ENCODE measurements at regions not wholly inside any gene's neighbourhood (a gene's known extent, or its start where the extent isn't known, plus 50 kb on each side); places are given as distances from the start of the nearest gene placed in this dataset.

GRCh38 chr13:34263681-34264080 lies 445.7 kb downstream of the RFC3 start:
- TF ChIP-seq CTCF (IDR thresholded peaks at IDR 0.05 in 2 of 3, conservative IDR thresholded peaks at IDR 0.05 in 1 of 3; ENCODE audit: borderline replicate concordance in 1 of 3, insufficient read depth in 1 of 3, low read depth in 2 of 3, low read length in 2 of 3), result no peak
- no peak for TF ChIP-seq EZH2 (IDR thresholded peaks at IDR 0.05)
- no peak for TF ChIP-seq MAX (IDR thresholded peaks at IDR 0.05)
- TF ChIP-seq SIN3A (IDR thresholded peaks at IDR 0.05; ENCODE audit: low read depth), result no peak
- no peak for TF ChIP-seq POLR2AphosphoS5 (IDR thresholded peaks at IDR 0.05; ENCODE audit: low read depth, low read length)
- no peak for TF ChIP-seq JUND (IDR thresholded peaks at IDR 0.05)
- no peak for TF ChIP-seq POLR2A (IDR thresholded peaks at IDR 0.05; ENCODE audit: borderline replicate concordance, extremely low read depth, insufficient read depth, insufficient read length)
- TF ChIP-seq, protein P1, sequence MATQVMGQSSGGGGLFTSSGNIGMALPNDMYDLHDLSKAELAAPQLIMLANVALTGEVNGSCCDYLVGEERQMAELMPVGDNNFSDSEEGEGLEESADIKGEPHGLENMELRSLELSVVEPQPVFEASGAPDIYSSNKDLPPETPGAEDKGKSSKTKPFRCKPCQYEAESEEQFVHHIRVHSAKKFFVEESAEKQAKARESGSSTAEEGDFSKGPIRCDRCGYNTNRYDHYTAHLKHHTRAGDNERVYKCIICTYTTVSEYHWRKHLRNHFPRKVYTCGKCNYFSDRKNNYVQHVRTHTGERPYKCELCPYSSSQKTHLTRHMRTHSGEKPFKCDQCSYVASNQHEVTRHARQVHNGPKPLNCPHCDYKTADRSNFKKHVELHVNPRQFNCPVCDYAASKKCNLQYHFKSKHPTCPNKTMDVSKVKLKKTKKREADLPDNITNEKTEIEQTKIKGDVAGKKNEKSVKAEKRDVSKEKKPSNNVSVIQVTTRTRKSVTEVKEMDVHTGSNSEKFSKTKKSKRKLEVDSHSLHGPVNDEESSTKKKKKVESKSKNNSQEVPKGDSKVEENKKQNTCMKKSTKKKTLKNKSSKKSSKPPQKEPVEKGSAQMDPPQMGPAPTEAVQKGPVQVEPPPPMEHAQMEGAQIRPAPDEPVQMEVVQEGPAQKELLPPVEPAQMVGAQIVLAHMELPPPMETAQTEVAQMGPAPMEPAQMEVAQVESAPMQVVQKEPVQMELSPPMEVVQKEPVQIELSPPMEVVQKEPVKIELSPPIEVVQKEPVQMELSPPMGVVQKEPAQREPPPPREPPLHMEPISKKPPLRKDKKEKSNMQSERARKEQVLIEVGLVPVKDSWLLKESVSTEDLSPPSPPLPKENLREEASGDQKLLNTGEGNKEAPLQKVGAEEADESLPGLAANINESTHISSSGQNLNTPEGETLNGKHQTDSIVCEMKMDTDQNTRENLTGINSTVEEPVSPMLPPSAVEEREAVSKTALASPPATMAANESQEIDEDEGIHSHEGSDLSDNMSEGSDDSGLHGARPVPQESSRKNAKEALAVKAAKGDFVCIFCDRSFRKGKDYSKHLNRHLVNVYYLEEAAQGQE (IDR thresholded peaks at IDR 0.05; ENCODE audit: low read depth), result no peak
